GM10248 (cell line): ENCODE measurements at regions not wholly inside any gene's neighbourhood (a gene's known extent, or its start where the extent isn't known, plus 50 kb on each side); places are given as distances from the start of the nearest gene placed in this dataset.

Source experiments
- CTCF ChIA-PET: fragments of 300-600 bp; sonication (Branson Sonifier 250); formaldehyde crosslinking; extraction: SDS; loops from one replicate; lab custom pipeline; 2021; ENCODE audit warnings: antibody characterized with exemption; lab: Yijun Ruan, JAX
- POLR2A ChIA-PET: fragments of 350-650 bp; sonication (Branson Sonifier 250); formaldehyde crosslinking; extraction: SDS; loops from one replicate; lab custom pipeline; 2020; ENCODE audit warnings: antibody characterized with exemption; lab: Yijun Ruan, JAX
- DNase-seq: peaks from one replicate; pipeline ENCODE4 v3.0.0; 2012; ENCODE audit errors: extremely low spot score
- CTCF ChIP-seq: IDR thresholded peaks from 2 replicates; pipeline ENCODE4 v1.5.1; 2012; ENCODE audit warnings: mild to moderate bottlenecking, low read depth; ENCODE audit errors: extremely low read depth, missing control alignments, control extremely low read depth

- POLR2A ChIA-PET: no interaction called here
- DNase-seq: no peak
- CTCF ChIA-PET: no interaction called here
- TF ChIP-seq CTCF: no peak
These were observed 134.5 kb upstream of the CCDC68 start for GRCh38 chr18:55093808-55094207.

GRCh38 chr18:55093295-55093694 lies 134.0 kb upstream of the CCDC68 start:
- CTCF ChIA-PET: no interaction called here
- no peak for TF ChIP-seq CTCF
- no peak for DNase-seq
- POLR2A ChIA-PET: interaction anchor here (0.6 kb wide), 1 partner anchor 496 kb away, joined by 3 read pairs; no protein-coding TSS in a partner anchor

GRCh38 chr18:55092166-55092565 lies 132.9 kb upstream of the CCDC68 start:
- CTCF ChIA-PET: interaction anchor here (1.1 kb wide), 1 partner anchor 430 kb away, joined by 3 read pairs; no protein-coding TSS in a partner anchor

GRCh38 chr18:55090564-55091188 lies 131.4 kb upstream of the CCDC68 start:
- ChIA-PET CTCF (interaction anchor here (0.7 to 1.2 kb wide), 3 partner anchors 19 to 23 kb away, joined by 3 read pairs; no protein-coding TSS in a partner anchor), POLR2A (no interaction called here)
- no peak for TF ChIP-seq CTCF
- DNase-seq: no peak

More at GRCh38 chr18:55092166-55092565, 132.9 kb upstream of the CCDC68 start:
- no peak for TF ChIP-seq CTCF
- no peak for DNase-seq
- POLR2A ChIA-PET: no interaction called here

- DNase-seq: no peak
These were observed 130.3 kb upstream of the CCDC68 start for GRCh38 chr18:55089610-55090009.

GRCh38 chr18:55088561-55088960 lies 129.3 kb upstream of the CCDC68 start:
- ChIA-PET POLR2A (no interaction called here), CTCF (interaction anchor here (0.9 to 1.2 kb wide), 3 partner anchors 9 to 28 kb away, joined by 3 to 4 read pairs (median 3); no protein-coding TSS in a partner anchor)
- no peak for TF ChIP-seq CTCF
- DNase-seq: no peak

More at GRCh38 chr18:55089610-55090009, 130.3 kb upstream of the CCDC68 start:
- TF ChIP-seq CTCF: no peak
- CTCF ChIA-PET: interaction anchor here (1.0 kb wide), 1 partner anchor 29 kb away, joined by 3 read pairs; no protein-coding TSS in a partner anchor
- POLR2A ChIA-PET: no interaction called here
